Upper lobe of right lung (tissue), 1 donor: ENCODE measurements at regions not wholly inside any gene's neighbourhood (a gene's known extent, or its start where the extent isn't known, plus 50 kb on each side); places are given as distances from the start of the nearest gene placed in this dataset.

Experiments used
- ATAC-seq: fragments of 200-7000 bp; cut with Tn5 transposase; one replicate; pipeline ENCODE4 v1.9.1; 2020; ENCODE audit warnings: mild to moderate bottlenecking, moderate library complexity
- DNase-seq: peaks from one replicate; pipeline ENCODE4 v3.0.0-alpha.2; 2020
- H3K27ac ChIP-seq: fragments of 200-600 bp; one replicate; pipeline ENCODE4 v1.8.0; 2022
- H3K27me3 ChIP-seq: fragments of 200-600 bp; one replicate; pipeline ENCODE4 v1.8.0; 2022; ENCODE audit warnings: mild to moderate bottlenecking
- H3K36me3 ChIP-seq: fragments of 200-600 bp; one replicate; pipeline ENCODE4 v1.8.0; 2022
- H3K4me1 ChIP-seq: fragments of 200-600 bp; one replicate; pipeline ENCODE4 v1.8.0; 2022
- H3K4me3 ChIP-seq: fragments of 200-600 bp; one replicate; pipeline ENCODE4 v1.8.0; 2022; ENCODE audit warnings: mild to moderate bottlenecking
- H3K9me3 ChIP-seq: fragments of 200-600 bp; one replicate; pipeline ENCODE4 v1.8.0; 2022
- intact Hi-C: fragments of 100-400 bp; cut with DNase I; formaldehyde crosslinking; loops from one replicate; pipeline ENCODE4 v1.11.0; 2022
- TF ChIP-seq, protein P1 (sequence below): fragments of 200-600 bp; IDR thresholded peaks from one replicate; pipeline ENCODE4 v1.8.0; 2022; ENCODE audit warnings: antibody characterized with exemption
- donor health status: DM: no; HTN: yes; CAD: no; lungs with severe emphysema.

DNA sequence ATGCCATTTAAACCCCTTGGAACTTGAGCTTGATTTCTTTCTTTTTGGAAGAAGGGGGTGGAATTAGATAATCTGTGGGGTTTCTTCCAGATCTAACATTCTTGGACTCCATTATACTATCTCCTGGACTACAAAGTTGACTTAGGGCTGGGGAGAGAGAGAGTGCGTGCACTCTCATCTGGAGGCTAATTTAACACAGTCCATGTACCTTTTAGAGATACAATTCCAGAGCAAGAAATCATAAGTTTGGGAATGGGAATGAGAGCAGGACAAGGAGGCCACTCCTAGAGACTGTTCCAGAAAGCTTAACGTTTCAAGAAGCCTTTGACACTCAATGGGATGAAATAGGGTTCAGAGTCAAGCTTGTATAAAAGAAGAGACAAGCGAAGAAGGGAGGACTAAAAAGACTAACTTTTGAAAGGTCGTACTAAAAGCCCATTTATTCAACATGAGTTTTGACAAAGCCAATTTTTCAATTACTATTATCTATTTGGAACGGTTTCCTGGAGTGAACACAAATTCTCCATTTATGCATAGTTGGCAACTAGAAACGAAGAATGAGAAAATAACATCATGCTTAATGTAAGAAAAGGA is 83.4 kb downstream of the ACTL7B start:
- DNase-seq (no peak), ATAC-seq (no peak)
- Histone ChIP-seq H3K4me3 (no peak overlapping the region), H3K27me3 (no peaks in the 10 kb centered on the region), H3K4me1 (no peaks in the 10 kb centered on the region), H3K36me3 (no peaks in the 10 kb centered on the region), H3K27ac (no peak overlapping the region), H3K9me3 (no peaks in the 10 kb centered on the region)
- TF ChIP-seq, protein P1, sequence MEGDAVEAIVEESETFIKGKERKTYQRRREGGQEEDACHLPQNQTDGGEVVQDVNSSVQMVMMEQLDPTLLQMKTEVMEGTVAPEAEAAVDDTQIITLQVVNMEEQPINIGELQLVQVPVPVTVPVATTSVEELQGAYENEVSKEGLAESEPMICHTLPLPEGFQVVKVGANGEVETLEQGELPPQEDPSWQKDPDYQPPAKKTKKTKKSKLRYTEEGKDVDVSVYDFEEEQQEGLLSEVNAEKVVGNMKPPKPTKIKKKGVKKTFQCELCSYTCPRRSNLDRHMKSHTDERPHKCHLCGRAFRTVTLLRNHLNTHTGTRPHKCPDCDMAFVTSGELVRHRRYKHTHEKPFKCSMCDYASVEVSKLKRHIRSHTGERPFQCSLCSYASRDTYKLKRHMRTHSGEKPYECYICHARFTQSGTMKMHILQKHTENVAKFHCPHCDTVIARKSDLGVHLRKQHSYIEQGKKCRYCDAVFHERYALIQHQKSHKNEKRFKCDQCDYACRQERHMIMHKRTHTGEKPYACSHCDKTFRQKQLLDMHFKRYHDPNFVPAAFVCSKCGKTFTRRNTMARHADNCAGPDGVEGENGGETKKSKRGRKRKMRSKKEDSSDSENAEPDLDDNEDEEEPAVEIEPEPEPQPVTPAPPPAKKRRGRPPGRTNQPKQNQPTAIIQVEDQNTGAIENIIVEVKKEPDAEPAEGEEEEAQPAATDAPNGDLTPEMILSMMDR, result no peak
- intact Hi-C loops, result no loop called here

DNA sequence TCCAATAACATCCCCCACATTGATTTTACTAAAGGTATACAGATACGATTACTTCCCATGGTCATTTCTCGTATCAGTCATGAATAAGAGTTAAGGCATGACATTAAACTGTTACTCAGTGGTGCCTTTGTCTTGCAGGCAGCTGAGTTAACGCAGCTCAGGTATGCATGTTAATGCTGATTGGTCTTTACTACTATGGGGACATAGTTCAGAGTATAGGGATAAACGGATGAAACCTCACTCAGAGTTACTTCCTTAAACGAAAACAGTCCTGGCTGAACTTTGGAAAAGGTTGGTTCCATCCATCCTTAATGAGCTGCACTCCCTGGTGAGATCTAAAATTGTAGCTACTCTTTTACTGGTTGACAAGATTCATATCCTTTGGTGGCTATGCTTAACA is 87.0 kb downstream of the ACTL7B start:
- TF ChIP-seq, protein P1, result no peak
- no peaks in the 10 kb centered on the region for H3K27me3 ChIP-seq
- H3K9me3 ChIP-seq, result no peaks in the 10 kb centered on the region
- DNase-seq, result no peak
- intact Hi-C loops, result no loop called here
- no peak for ATAC-seq
- H3K4me3 ChIP-seq, result no peak overlapping the region
- no peaks in the 10 kb centered on the region for H3K36me3 ChIP-seq
- H3K4me1 ChIP-seq, result no peaks in the 10 kb centered on the region
- H3K27ac ChIP-seq, result no peak overlapping the region

DNA sequence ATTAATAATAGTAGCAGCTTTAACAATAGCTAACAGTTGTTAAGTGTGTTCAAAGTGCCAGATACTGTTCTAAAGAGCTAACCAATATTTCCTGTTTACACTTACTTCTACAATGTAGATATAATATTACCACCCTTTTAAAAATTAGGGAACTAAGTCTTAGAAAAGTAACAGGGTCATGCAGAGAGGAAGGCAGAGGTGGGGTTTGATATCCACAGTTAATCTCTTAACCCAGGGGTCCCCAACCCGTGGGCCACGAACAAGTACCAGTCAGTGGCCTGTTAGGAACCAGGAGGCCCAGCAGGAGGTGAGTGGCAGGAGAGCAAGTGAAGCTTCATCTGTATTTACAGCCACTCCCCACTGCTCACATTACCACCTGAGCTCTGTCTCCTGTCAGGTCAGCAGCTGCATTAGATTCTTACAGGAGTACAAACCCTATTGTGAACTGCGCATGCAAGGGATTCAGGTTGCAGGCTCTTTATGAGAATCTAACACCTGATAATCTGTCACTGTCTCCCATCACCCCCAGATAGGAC is 89.1 kb downstream of the ACTL7B start:
- no peaks in the 10 kb centered on the region for H3K27me3 ChIP-seq
- no peak for ATAC-seq
- intact Hi-C loops, result no loop called here
- TF ChIP-seq, protein P1, result no peak
- H3K4me1 ChIP-seq, result peaks cover 1% of the 10 kb centered on the region
- H3K4me3 ChIP-seq, result no peak overlapping the region
- no peaks in the 10 kb centered on the region for H3K9me3 ChIP-seq
- H3K27ac ChIP-seq, result no peak overlapping the region
- no peaks in the 10 kb centered on the region for H3K36me3 ChIP-seq
- no peak for DNase-seq

DNA sequence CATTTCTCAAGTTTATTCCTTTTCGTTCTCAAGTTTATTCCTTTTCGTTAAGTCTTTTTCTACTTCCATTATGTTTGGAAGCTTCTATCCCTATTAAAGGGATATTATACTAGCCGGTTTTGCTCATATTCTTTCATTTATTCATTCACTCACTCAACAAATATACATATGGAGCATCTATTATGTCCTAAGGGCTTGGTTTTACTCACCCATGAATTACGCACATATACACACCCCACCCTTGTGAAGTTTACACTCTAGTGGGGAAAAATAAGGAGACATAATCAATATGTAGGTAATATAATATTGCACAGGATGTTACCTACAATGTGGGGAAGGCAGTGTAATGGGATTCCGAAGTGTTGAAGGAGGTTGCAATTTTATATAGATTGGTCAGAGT is 90.5 kb downstream of the ACTL7B start:
- no peaks in the 10 kb centered on the region for H3K9me3 ChIP-seq
- intact Hi-C loops, result no loop called here
- TF ChIP-seq, protein P1, result no peak
- H3K4me3 ChIP-seq, result no peak overlapping the region
- DNase-seq (no peak), ATAC-seq (no peak)
- no peaks in the 10 kb centered on the region for H3K36me3 ChIP-seq
- no peak overlapping the region for H3K27ac ChIP-seq
- peaks cover 6% of the 10 kb centered on the region for H3K4me1 ChIP-seq
- no peaks in the 10 kb centered on the region for H3K27me3 ChIP-seq

DNA sequence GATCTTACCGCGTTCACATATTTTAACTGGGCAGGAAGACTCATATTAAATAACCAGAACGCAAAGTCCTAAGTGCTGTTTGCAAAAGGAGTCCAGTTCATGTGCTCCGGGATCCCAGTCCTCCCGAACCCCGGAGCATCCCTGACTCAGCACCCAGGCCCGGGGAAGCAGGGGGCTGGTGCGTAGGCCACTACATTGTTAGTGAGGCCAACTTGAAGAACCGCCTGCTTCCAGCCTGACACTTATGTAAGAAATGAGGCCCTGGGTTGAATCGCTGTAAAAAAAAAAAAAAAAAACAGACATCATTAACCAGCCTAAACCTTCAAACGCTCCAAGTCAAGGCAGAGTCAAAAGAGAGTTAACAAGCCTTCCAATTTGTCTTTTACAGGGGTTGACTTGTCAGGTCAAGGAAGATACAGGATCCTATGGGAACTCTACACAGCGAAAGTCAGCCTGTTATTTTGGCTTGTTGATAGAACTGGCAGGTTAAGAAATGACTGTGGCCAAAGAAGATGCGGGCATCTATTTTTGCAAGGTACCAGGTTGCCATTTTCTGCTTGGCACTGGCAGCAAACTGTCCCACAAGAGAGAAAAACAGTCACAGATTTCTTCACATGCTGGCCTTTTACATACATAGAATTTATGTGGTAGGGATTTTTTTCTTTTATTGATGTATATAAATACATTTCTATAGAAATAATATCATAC is 93.3 kb downstream of the ACTL7B start:
- DNase-seq, result no peak
- intact Hi-C loops, result no loop called here
- TF ChIP-seq, protein P1, result no peak
- Histone ChIP-seq H3K36me3 (no peaks in the 10 kb centered on the region), H3K4me1 (peaks cover 6% of the 10 kb centered on the region), H3K27me3 (no peaks in the 10 kb centered on the region), H3K9me3 (no peaks in the 10 kb centered on the region), H3K4me3 (no peak overlapping the region), H3K27ac (no peak overlapping the region)
- ATAC-seq, result no peak
